HepG2 (cell line): ENCODE measurements at regions not wholly inside any gene's neighbourhood (a gene's known extent, or its start where the extent isn't known, plus 50 kb on each side); places are given as distances from the start of the nearest gene placed in this dataset.

ENCODE experiments used
- ATAC-seq: fragments of 200-7000 bp; cut with Tn5 transposase; 3 replicates; pipeline ENCODE4 v1.9.1; 2020; ENCODE audit warnings: mild to moderate bottlenecking, moderate library complexity
- BruUV-seq: library from RNA; stranded (reverse); fragments of 400-500 nt; replicated peaks from 2 replicates; lab custom pipeline; 2021; lab: Mats Ljungman, UMichigan
- CTCF ChIA-PET: fragments of 300-600 bp; formaldehyde crosslinking; extraction: SDS; loops from one replicate; lab custom pipeline; 2021; ENCODE audit warnings: low total read pairs, inconsistent platforms, low intra/inter-chr PET ratio; lab: Yijun Ruan, JAX
- POLR2A ChIA-PET: fragments of 350-600 bp; sonication (Branson Sonifier 250); formaldehyde crosslinking; loops from one replicate; lab custom pipeline; 2020; ENCODE audit warnings: antibody characterized with exemption, inconsistent platforms; lab: Yijun Ruan, JAX
- DNase-seq: peaks from one replicate; pipeline ENCODE4 v3.0.0-alpha.2; 2015; ENCODE audit warnings: low spot score
- FAIRE-seq: peaks from 3 replicates; lab custom pipeline; 2011; peaks lifted over from hg19 to GRCh38; lab: Jason Lieb, UNC
- H2AFZ ChIP-seq: one replicate; pipeline ENCODE4 v1.6.1; 2011; ENCODE audit warnings: low read length, inconsistent platforms
- H3K27ac ChIP-seq: fragments of 300-600 bp; 3 replicates; pipeline ENCODE4 v1.8.0; 2011; ENCODE audit warnings: mixed run types, mild to moderate bottlenecking, mixed read lengths, low read length, inconsistent platforms; ENCODE audit not compliant: insufficient read depth; ENCODE audit errors: extremely low read length
- H3K27me3 ChIP-seq, 2 experiments: fragments of 200-600 bp in 1 of 2; 2 replicates in 1 of 2; 3 replicates in 1 of 2; pipeline versions ENCODE4 v1.6.0 to v1.8.0; 2011; ENCODE audit warnings: low read length in 2 of 2, mild to moderate bottlenecking in 2 of 2, moderate library complexity in 2 of 2, inconsistent platforms in 1 of 2; ENCODE audit not compliant: insufficient read depth in 2 of 2, control insufficient read depth in 1 of 2
- H3K36me3 ChIP-seq, 2 experiments: fragments of 200-600 bp in 1 of 2; replicated peaks in 1 of 2; 2 replicates in 1 of 2; 3 replicates in 1 of 2; pipeline versions ENCODE4 v1.5.1 to v1.8.0; 2011; ENCODE audit warnings: low read length in 2 of 2, inconsistent platforms in 1 of 2; ENCODE audit not compliant: insufficient read depth in 2 of 2, control insufficient read depth in 1 of 2
- H3K4me1 ChIP-seq: 2 replicates; pipeline ENCODE4 v1.5.1; 2012; ENCODE audit warnings: low read length, inconsistent platforms; ENCODE audit not compliant: insufficient read depth
- H3K4me2 ChIP-seq: 2 replicates; pipeline ENCODE4 v1.6.0; 2011; ENCODE audit warnings: low read depth, low read length, inconsistent platforms
- H3K4me3 ChIP-seq, 3 experiments: fragments of 200-600 bp in 1 of 3; sonication (generic), shearing (Covaris generic) in 1 of 3; replicated peaks in 1 of 3; 2 replicates each; pipeline ENCODE4 v1.5.1; 2011 to 2016; ENCODE audit warnings: low read length in 3 of 3, inconsistent platforms in 2 of 3, low read depth in 2 of 3, mild to moderate bottlenecking in 2 of 3, control low read depth in 1 of 3, mixed read lengths in 1 of 3; ENCODE audit not compliant: insufficient read depth in 1 of 3
- H3K79me2 ChIP-seq: one replicate; pipeline ENCODE4 v1.6.1; 2011; ENCODE audit warnings: low read length, inconsistent platforms; ENCODE audit not compliant: insufficient read depth
- H3K9ac ChIP-seq: 2 replicates; pipeline ENCODE4 v1.6.0; 2011; ENCODE audit warnings: mild to moderate bottlenecking, low read depth, low read length, inconsistent platforms; ENCODE audit not compliant: insufficient read depth
- H3K9me3 ChIP-seq: 2 replicates; pipeline ENCODE4 v1.5.1; 2012; ENCODE audit warnings: mild to moderate bottlenecking, low read length
- H4K20me1 ChIP-seq: 2 replicates; pipeline ENCODE4 v1.6.0; 2011; ENCODE audit warnings: inconsistent platforms, mild to moderate bottlenecking, low read length, moderate library complexity; ENCODE audit not compliant: insufficient read depth
- AGO1 ChIP-seq: fragments of 200-400 bp; formaldehyde crosslinking; IDR thresholded peaks from 2 replicates; pipeline ENCODE4 v1.6.1; 2017; ENCODE audit warnings: mild to moderate bottlenecking, low read depth, low read length, moderate library complexity; ENCODE audit not compliant: poor library complexity, severe bottlenecking
- ARNTL ChIP-seq: sonication (generic); formaldehyde crosslinking; IDR thresholded peaks from 2 replicates; pipeline ENCODE4 v1.4.0; 2020; ENCODE audit warnings: mild to moderate bottlenecking, missing genetic modification reagents
- DNMT1 ChIP-seq: sonication (generic); formaldehyde crosslinking; IDR thresholded peaks from 2 replicates; pipeline ENCODE4 v1.5.1; 2020; ENCODE audit warnings: mild to moderate bottlenecking, missing genetic modification reagents
- EHMT2 ChIP-seq: fragments of 200-600 bp; sonication (generic); IDR thresholded peaks from 2 replicates; pipeline ENCODE4 v1.7.0; 2017; ENCODE audit warnings: antibody characterized with exemption, low read depth, low read length, borderline replicate concordance
- ELK4 ChIP-seq: sonication (generic); formaldehyde crosslinking; IDR thresholded peaks from 2 replicates; pipeline ENCODE4 v1.9.0; 2021; ENCODE audit warnings: missing genetic modification reagents, borderline replicate concordance
- HINFP ChIP-seq: sonication (generic); formaldehyde crosslinking; IDR thresholded peaks from 2 replicates; pipeline ENCODE4 v1.4.0; 2020; ENCODE audit warnings: low read depth, mild to moderate bottlenecking, missing genetic modification reagents
- MEIS2 ChIP-seq: sonication (generic); formaldehyde crosslinking; IDR thresholded peaks from 2 replicates; pipeline ENCODE4 v1.9.0; 2021; ENCODE audit warnings: mild to moderate bottlenecking, missing genetic modification reagents
- MIXL1 ChIP-seq: IDR thresholded peaks from 2 replicates; pipeline ENCODE4 v1.6.1; 2016
- RCOR2 ChIP-seq: IDR thresholded peaks from 2 replicates; pipeline ENCODE4 v1.6.1; 2016; ENCODE audit warnings: missing biosample characterization, missing genetic modification reagents
- RELA ChIP-seq: sonication (generic); formaldehyde crosslinking; IDR thresholded peaks from 2 replicates; pipeline ENCODE4 v1.4.0; 2020; ENCODE audit warnings: missing genetic modification reagents
- SMAD1 ChIP-seq: sonication (generic); formaldehyde crosslinking; IDR thresholded peaks from 2 replicates; pipeline ENCODE4 v1.4.0; 2020; ENCODE audit warnings: missing genetic modification reagents, low read depth, mild to moderate bottlenecking, borderline replicate concordance
- SNRNP70 ChIP-seq: fragments of 200-400 bp; formaldehyde crosslinking; IDR thresholded peaks from 2 replicates; pipeline ENCODE4 v1.6.1; 2017; ENCODE audit warnings: mild to moderate bottlenecking, low read depth, low read length, moderate library complexity
- ZBTB46 ChIP-seq: sonication (generic); formaldehyde crosslinking; IDR thresholded peaks from 2 replicates; pipeline ENCODE4 v1.4.0; 2020; ENCODE audit warnings: mild to moderate bottlenecking, missing genetic modification reagents, borderline replicate concordance
- ZFP41 ChIP-seq: sonication (generic); formaldehyde crosslinking; IDR thresholded peaks from 2 replicates; pipeline ENCODE4 v1.4.0; 2020; ENCODE audit warnings: mild to moderate bottlenecking, missing genetic modification reagents, borderline replicate concordance
- ZNF18 ChIP-seq: sonication (generic); formaldehyde crosslinking; IDR thresholded peaks from 2 replicates; pipeline ENCODE4 v1.8.0; 2022; ENCODE audit warnings: mild to moderate bottlenecking, missing genetic modification reagents; ENCODE audit not compliant: insufficient replicate concordance
- ZNF234 ChIP-seq: sonication (generic); formaldehyde crosslinking; conservative IDR thresholded peaks from 2 replicates; pipeline ENCODE4 v1.5.1; 2020; ENCODE audit warnings: mild to moderate bottlenecking, missing genetic modification reagents
- ZNF691 ChIP-seq: sonication (generic); formaldehyde crosslinking; IDR thresholded peaks from 2 replicates; pipeline ENCODE4 v1.4.0; 2020; ENCODE audit warnings: missing genetic modification reagents, low read depth, mild to moderate bottlenecking, borderline replicate concordance
- ZNF747 ChIP-seq: sonication (generic); formaldehyde crosslinking; IDR thresholded peaks from 2 replicates; pipeline ENCODE4 v1.8.1; 2023; ENCODE audit warnings: missing genetic modification reagents, mild to moderate bottlenecking, borderline replicate concordance
- ZNF768 ChIP-seq: sonication (generic); formaldehyde crosslinking; IDR thresholded peaks from 2 replicates; pipeline ENCODE4 v1.4.0; 2020; ENCODE audit warnings: missing genetic modification reagents
- WGBS: methylation state at CpG from one replicate; pipeline ENCODE4 v1.1.6; 2017; ENCODE audit warnings: low lambda C conversion rate; 5-methylcytosine and 5-hydroxymethylcytosine counted together
- in situ Hi-C: cut with HindIII; loops from 2 replicates; pipeline ENCODE4 v1.10.0; 2017; ENCODE audit warnings: low pct_unique_long_range_greater_than_20kb; ENCODE audit not compliant: extremely low pct_ligation_motif_present
- intact Hi-C: fragments of 100-400 bp; cut with micrococcal nuclease; formaldehyde crosslinking; loops from one replicate; pipeline ENCODE4 v1.10.0; 2022; ENCODE audit not compliant: unreplicated experiment

GRCh38 chr21:25466470-25466869, 140.8 kb downstream of the MRPL39 start:
- in situ Hi-C loops (no loop called here), intact Hi-C loops (no loop called here)
- no peaks in the 10 kb centered on the region for H4K20me1 ChIP-seq
- 55% methylated on average over 2 of the region's 2 CpGs for WGBS
- DNase-seq (no peak), FAIRE-seq (no peak), ATAC-seq (no peak)
- no peaks in the 10 kb centered on the region for H3K79me2 ChIP-seq
- no peak overlapping the region for H2AFZ ChIP-seq
- H3K9ac ChIP-seq: no peak overlapping the region
- H3K9me3 ChIP-seq: peaks cover 97% of the 10 kb centered on the region
- ChIA-PET CTCF (no interaction called here), POLR2A (no interaction called here)
- H3K4me2 ChIP-seq: no peak overlapping the region
- no peaks in the 10 kb centered on the region for H3K4me1 ChIP-seq
- no peaks in the 10 kb centered on the region for H3K36me3 ChIP-seq
- no peaks in the 10 kb centered on the region for H3K27me3 ChIP-seq
- no peak overlapping the region for H3K27ac ChIP-seq
- H3K4me3 ChIP-seq: no peak overlapping the region
- BruUV-seq: no TSS peak
- TF ChIP-seq ZNF747 (CRISPR knock-in tag) (no peak), SMAD1 (no peak), MIXL1 (CRISPR knock-in tag) (no peak), MEIS2 (CRISPR knock-in tag) (no peak), ELK4 (CRISPR knock-in tag) (no peak), ZNF691 (CRISPR knock-in tag) (no peak), ZNF768 (CRISPR knock-in tag) (no peak), ZNF18 (CRISPR knock-in tag) (no peak), SNRNP70 (no peak), EHMT2 (no peak), ZBTB46 (CRISPR knock-in tag) (no peak), HINFP (CRISPR knock-in tag) (no peak), AGO1 (no peak), RELA (CRISPR knock-in tag) (no peak), ZNF234 (CRISPR knock-in tag) (no peak), RCOR2 (no peak), ARNTL (CRISPR knock-in tag) (no peak), ZFP41 (CRISPR knock-in tag) (no peak), DNMT1 (CRISPR knock-in tag) (no peak)
